Erythroblast (primary cell): ENCODE measurements at regions not wholly inside any gene's neighbourhood (a gene's known extent, or its start where the extent isn't known, plus 50 kb on each side); places are given as distances from the start of the nearest gene placed in this dataset.

Source experiments
- GATA1 ChIP-seq: IDR thresholded peaks from 2 replicates; pipeline ENCODE4 v1.6.1; 2011; ENCODE audit warnings: low read depth, mild to moderate bottlenecking, control low read depth, low read length, moderate library complexity
- POLR2A ChIP-seq: IDR thresholded peaks from 2 replicates; pipeline ENCODE4 v1.6.1; 2011; ENCODE audit warnings: mild to moderate bottlenecking, low read length

DNA sequence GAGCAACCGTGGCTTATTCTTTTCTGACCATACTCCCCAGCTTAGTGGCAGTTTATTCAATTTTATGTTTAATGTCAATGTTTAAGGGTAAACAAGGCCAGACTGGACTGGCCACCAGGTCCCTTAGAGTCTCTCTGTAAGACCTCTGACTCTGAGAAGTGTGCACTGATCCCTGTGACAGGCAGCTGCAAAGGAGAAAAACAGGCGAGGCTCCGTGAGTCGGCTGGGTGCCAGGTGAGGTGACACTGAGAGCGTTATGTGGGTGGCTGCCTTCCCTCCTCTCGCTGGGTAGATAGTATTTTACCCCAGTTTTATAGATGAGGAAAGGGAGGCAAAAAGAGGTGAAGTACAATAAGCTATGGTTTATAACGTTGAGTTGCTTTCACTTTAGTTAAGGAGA, 139.4 kb upstream of the HDAC4 start:
- TF ChIP-seq POLR2A (no peak), GATA1 (no peak)
